ENCODE measurements at regions not wholly inside any gene's neighbourhood (a gene's known extent, or its start where the extent isn't known, plus 50 kb on each side); places are given as distances from the start of the nearest gene placed in this dataset.

DNA sequence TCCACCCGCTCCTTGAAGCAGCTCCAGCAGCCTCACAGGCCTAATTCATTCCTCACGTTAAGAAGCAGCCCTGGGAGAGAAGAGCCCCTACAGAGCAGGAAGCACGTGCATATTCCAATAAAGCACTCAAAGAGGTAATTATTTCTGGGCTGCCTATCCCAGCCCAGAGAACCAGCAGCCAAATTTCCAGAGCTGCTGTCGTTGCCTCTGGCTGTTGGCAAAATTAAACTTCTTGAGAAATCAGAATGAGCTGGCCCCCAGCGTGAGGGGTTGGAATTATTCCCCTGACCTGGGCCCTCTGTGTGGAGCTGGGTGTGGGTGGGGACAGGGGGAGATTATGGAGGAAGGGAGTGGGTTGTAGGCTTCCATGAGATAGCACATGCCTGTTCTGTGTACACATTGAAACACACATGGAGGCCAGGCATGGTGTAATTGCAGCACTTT lies 86.8 kb upstream of the HSPA9 start:
- TF ChIP-seq, protein P1, sequence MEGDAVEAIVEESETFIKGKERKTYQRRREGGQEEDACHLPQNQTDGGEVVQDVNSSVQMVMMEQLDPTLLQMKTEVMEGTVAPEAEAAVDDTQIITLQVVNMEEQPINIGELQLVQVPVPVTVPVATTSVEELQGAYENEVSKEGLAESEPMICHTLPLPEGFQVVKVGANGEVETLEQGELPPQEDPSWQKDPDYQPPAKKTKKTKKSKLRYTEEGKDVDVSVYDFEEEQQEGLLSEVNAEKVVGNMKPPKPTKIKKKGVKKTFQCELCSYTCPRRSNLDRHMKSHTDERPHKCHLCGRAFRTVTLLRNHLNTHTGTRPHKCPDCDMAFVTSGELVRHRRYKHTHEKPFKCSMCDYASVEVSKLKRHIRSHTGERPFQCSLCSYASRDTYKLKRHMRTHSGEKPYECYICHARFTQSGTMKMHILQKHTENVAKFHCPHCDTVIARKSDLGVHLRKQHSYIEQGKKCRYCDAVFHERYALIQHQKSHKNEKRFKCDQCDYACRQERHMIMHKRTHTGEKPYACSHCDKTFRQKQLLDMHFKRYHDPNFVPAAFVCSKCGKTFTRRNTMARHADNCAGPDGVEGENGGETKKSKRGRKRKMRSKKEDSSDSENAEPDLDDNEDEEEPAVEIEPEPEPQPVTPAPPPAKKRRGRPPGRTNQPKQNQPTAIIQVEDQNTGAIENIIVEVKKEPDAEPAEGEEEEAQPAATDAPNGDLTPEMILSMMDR (IDR thresholded peaks at IDR 0.05; ENCODE audit: borderline replicate concordance, extremely low read depth, low read length, poor library complexity, severe bottlenecking): no peak
- no peak for TF ChIP-seq EZH2 (IDR thresholded peaks at IDR 0.05; ENCODE audit: borderline replicate concordance, low read depth, low read length, severe bottlenecking)
